A673 (cell line): ENCODE measurements at regions not wholly inside any gene's neighbourhood (a gene's known extent, or its start where the extent isn't known, plus 50 kb on each side); places are given as distances from the start of the nearest gene placed in this dataset.
"Not testable (repeated sequence)": the region's sequence is repeated elsewhere in the genome, so short reads cannot be mapped to it uniquely, and the experiment has no call there.

Source experiments
- BruUV-seq: library from RNA; stranded (reverse); fragments of 400-500 nt; replicated peaks from 2 replicates; lab custom pipeline; 2021; lab: Mats Ljungman, UMichigan
- CTCF ChIA-PET: fragments of 300-600 bp; sonication (Branson Sonifier 250); formaldehyde crosslinking; loops from one replicate; lab custom pipeline; 2022; ENCODE audit warnings: antibody characterized with exemption; lab: Charles Lee
- POLR2A ChIA-PET: fragments of 300-600 bp; sonication (Branson Sonifier 250); formaldehyde crosslinking; loops from one replicate; lab custom pipeline; 2022; ENCODE audit warnings: antibody characterized with exemption; ENCODE audit not compliant: low non-redundant PET; lab: Charles Lee
- DNase-seq: peaks from one replicate; pipeline ENCODE4 v3.0.0-alpha.2; 2015; ENCODE audit warnings: low spot score
- H3K27ac ChIP-seq: fragments of 200-600 bp; sonication (generic); 2 replicates; pipeline ENCODE4 v1.5.1; 2016; ENCODE audit warnings: mixed run types, low read depth, mild to moderate bottlenecking, mixed read lengths, antibody characterized with exemption, low read length; ENCODE audit not compliant: poor library complexity, severe bottlenecking
- H3K27me3 ChIP-seq: fragments of 200-600 bp; sonication (generic); replicated peaks from 2 replicates; pipeline ENCODE4 v1.6.1; 2017; ENCODE audit warnings: mixed run types, low read depth, mild to moderate bottlenecking, mixed read lengths, antibody characterized with exemption, low read length; ENCODE audit not compliant: insufficient read depth, poor library complexity
- H3K36me3 ChIP-seq: fragments of 200-600 bp; sonication (generic); 2 replicates; pipeline ENCODE4 v1.6.1; 2016; ENCODE audit warnings: mixed run types, mild to moderate bottlenecking, mixed read lengths, antibody characterized with exemption, low read length; ENCODE audit not compliant: insufficient read depth, poor library complexity, severe bottlenecking
- H3K4me1 ChIP-seq: fragments of 200-600 bp; sonication (generic); 2 replicates; pipeline ENCODE4 v1.6.1; 2017; ENCODE audit warnings: mixed run types, mild to moderate bottlenecking, mixed read lengths, antibody characterized with exemption, low read length; ENCODE audit not compliant: insufficient read depth, poor library complexity, severe bottlenecking
- H3K4me3 ChIP-seq: fragments of 200-600 bp; sonication (generic); 2 replicates; pipeline ENCODE4 v1.5.1; 2016; ENCODE audit warnings: low read depth, mixed run types, mild to moderate bottlenecking, mixed read lengths, low read length; ENCODE audit not compliant: poor library complexity, severe bottlenecking
- H3K9me3 ChIP-seq: fragments of 200-600 bp; sonication (generic); 2 replicates; pipeline ENCODE4 v1.6.1; 2016; ENCODE audit warnings: mixed run types, low read depth, mild to moderate bottlenecking, mixed read lengths, antibody characterized with exemption, low read length; ENCODE audit not compliant: poor library complexity, severe bottlenecking
- intact Hi-C: fragments of 100-400 bp; cut with micrococcal nuclease; formaldehyde crosslinking; loops from one replicate; pipeline ENCODE4 v1.10.0; 2022; ENCODE audit not compliant: unreplicated experiment

- H3K9me3 ChIP-seq, H3K27ac ChIP-seq, intact Hi-C loops, H3K4me3 ChIP-seq, H3K4me1 ChIP-seq, POLR2A ChIA-PET, H3K27me3 ChIP-seq, DNase-seq, BruUV-seq, CTCF ChIA-PET, H3K36me3 ChIP-seq: not testable (repeated sequence)
Observed at GRCh38 chr16:16494114-16494513, 115.2 kb downstream of the NPIPA7 start.

GRCh38 chr16:16494998-16495397 lies 116.1 kb downstream of the NPIPA7 start:
- H3K9me3 ChIP-seq, POLR2A ChIA-PET, CTCF ChIA-PET, BruUV-seq, H3K36me3 ChIP-seq, intact Hi-C loops, H3K27me3 ChIP-seq, H3K4me3 ChIP-seq, H3K27ac ChIP-seq, H3K4me1 ChIP-seq, DNase-seq: not testable (repeated sequence)

- CTCF ChIA-PET, BruUV-seq, intact Hi-C loops, POLR2A ChIA-PET, H3K36me3 ChIP-seq, H3K27me3 ChIP-seq, H3K4me3 ChIP-seq, DNase-seq, H3K9me3 ChIP-seq, H3K4me1 ChIP-seq, H3K27ac ChIP-seq: not testable (repeated sequence)
Observed at GRCh38 chr16:16499875-16500274, 120.9 kb downstream of the NPIPA7 start.

- H3K4me1 ChIP-seq, H3K36me3 ChIP-seq, CTCF ChIA-PET, POLR2A ChIA-PET, H3K27ac ChIP-seq, DNase-seq, BruUV-seq, H3K4me3 ChIP-seq, H3K27me3 ChIP-seq, H3K9me3 ChIP-seq, intact Hi-C loops: not testable (repeated sequence)
Observed at GRCh38 chr16:16507041-16507440, 128.1 kb downstream of the NPIPA7 start.

DNA sequence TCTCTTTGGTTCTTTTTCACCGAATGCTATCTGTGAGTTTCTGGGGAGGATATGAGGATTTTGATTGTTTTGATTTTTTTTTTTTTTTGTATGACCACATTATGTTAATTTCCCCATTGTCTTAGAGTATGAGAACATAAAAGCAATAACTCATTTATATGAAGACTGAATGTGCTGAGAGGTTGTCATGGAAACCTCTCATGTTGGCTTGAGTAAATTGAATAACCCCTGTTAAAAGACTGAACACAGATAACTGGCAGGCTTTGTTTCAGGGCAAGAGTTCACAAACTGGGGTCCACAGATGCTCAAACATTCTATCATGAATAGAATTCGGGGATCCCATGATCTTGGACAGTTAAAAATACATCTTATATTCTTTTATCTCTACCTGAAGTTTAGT lies 129.4 kb downstream of the NPIPA7 start:
- H3K27ac ChIP-seq, H3K4me1 ChIP-seq, H3K9me3 ChIP-seq, H3K36me3 ChIP-seq, H3K27me3 ChIP-seq, POLR2A ChIA-PET, BruUV-seq, DNase-seq, CTCF ChIA-PET, intact Hi-C loops, H3K4me3 ChIP-seq: not testable (repeated sequence)

- H3K4me3 ChIP-seq, CTCF ChIA-PET, BruUV-seq, H3K36me3 ChIP-seq, H3K27ac ChIP-seq, DNase-seq, H3K9me3 ChIP-seq, H3K4me1 ChIP-seq, POLR2A ChIA-PET, intact Hi-C loops, H3K27me3 ChIP-seq: not testable (repeated sequence)
Observed at GRCh38 chr16:16519395-16519794, 140.5 kb downstream of the NPIPA7 start.

GRCh38 chr16:16521239-16522002 lies 142.5 kb downstream of the NPIPA7 start:
- H3K27ac ChIP-seq, POLR2A ChIA-PET, CTCF ChIA-PET, H3K4me3 ChIP-seq, intact Hi-C loops, H3K4me1 ChIP-seq, BruUV-seq, DNase-seq, H3K27me3 ChIP-seq, H3K36me3 ChIP-seq, H3K9me3 ChIP-seq: not testable (repeated sequence)

- H3K27ac ChIP-seq, H3K27me3 ChIP-seq, CTCF ChIA-PET, POLR2A ChIA-PET, H3K4me3 ChIP-seq, DNase-seq, intact Hi-C loops, H3K4me1 ChIP-seq, BruUV-seq, H3K9me3 ChIP-seq, H3K36me3 ChIP-seq: not testable (repeated sequence)
Observed at GRCh38 chr16:16526998-16527397, 148.1 kb downstream of the NPIPA7 start.
